GM19438 (cell line): ENCODE measurements at regions not wholly inside any gene's neighbourhood (a gene's known extent, or its start where the extent isn't known, plus 50 kb on each side); places are given as distances from the start of the nearest gene placed in this dataset.

Source experiments
- ATAC-seq: cut with Tn5 transposase; IDR thresholded peaks from one replicate; pipeline ENCODE4 v1.9.1; 2021; ENCODE audit warnings: low read depth; ENCODE audit not compliant: unreplicated experiment

DNA sequence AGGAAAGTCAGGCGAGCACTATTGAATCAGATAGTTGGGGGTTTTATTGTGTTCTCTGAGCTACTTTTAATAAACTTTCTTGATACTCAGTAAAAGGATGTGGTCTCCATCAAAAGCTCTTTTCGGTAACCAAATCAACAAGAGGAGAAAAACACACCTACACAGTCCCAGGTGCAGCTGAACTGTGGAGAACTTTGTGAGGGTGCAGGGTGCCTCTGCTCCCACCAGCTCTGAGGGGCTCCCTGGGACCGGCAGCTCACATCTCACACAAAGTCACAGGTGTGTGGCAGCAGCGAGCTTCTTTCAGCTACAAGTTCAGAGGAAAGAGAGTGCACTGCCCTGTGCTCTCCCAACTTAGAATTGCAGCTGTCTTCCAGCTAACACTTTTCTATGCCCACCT is 650.4 kb downstream of the RNF144A start:
- ATAC-seq, result no peak

DNA sequence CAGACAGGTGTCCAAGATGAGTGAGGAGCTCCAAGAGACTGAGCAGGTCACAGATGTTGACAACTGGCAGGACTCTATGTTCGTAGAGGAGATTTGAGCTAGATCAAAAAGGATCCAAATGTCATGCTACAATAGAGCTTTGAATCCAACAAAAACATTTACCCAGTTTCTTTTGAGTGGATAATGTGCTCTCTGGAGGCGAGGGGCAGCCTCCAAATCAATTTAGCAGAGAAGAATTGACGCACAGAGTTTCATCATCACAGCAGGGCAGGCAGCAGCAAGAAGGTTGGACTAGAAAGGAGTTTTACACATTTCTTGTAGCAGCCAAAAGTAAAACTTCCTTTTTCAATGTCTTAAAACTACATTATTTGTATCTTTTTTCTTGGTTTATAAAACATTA is 653.0 kb downstream of the RNF144A start:
- no peak for ATAC-seq

DNA sequence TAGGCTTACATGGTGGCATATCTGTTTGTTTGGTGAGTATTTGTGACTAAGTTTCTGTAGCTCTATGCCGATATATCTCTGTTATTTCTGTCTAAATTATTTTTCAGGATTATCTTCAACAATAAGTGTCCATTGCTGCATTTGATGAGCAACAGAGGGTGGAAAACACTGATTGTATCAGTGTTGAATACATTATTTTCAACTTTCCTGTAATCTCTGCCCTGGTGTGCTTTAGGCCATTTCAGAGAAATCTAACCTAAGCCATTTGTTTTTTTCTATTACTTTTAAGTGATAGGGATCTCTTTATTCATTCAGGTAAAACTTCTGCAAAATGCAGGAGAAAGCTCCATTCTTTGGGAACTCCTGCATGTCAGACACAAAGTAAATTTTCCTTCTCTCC is 654.5 kb downstream of the RNF144A start:
- ATAC-seq, result no peak

DNA sequence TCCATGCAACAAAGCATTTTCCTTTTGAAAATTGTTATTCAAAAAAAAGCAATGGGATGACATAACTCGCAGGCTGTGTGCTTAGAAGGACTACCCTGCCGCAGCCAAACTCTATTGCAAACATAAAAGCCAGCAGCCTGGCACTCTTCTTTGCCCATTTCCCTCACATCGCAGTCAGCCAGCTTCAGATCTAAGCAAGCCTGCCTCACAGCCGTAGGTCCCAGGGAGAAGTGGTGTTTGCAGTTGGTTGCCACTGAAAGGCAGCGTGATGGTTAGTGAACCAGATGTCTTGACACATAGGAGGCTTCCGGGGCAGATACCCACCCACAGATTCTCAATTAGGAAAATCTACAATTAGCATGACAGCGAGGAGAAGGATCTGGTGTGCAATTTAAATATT is 655.2 kb downstream of the RNF144A start:
- ATAC-seq, result no peak

DNA sequence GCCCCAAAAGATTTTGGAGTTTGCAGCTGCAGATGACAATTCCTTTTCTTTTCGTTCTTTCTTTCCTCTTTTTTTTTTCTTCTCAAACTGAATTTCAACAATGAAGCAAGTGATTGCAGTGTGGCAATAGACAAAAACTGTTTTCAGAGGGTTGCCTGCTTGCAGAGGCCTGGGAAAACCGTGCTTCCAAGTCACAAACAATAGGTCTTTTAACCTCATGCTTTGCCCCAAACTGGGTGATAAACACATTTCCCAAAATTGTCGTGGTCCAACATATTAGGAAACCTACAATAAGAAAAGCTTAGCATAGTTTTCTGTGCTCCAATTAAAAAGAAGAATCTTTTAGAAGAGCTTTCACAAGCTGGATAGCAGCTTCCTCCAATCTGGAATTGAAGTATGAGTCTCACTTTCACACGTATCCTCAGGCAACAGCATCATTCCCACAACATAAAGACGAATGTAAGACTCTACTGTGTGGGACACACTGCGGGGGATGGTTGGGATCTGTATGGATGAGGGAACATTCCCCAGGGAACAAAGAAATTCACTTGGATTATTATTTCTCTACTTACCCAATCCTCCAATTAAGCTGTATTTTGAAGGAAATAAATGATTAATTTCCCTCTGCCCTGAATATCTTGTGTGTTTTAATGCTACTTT is 656.1 kb downstream of the RNF144A start:
- no peak for ATAC-seq

DNA sequence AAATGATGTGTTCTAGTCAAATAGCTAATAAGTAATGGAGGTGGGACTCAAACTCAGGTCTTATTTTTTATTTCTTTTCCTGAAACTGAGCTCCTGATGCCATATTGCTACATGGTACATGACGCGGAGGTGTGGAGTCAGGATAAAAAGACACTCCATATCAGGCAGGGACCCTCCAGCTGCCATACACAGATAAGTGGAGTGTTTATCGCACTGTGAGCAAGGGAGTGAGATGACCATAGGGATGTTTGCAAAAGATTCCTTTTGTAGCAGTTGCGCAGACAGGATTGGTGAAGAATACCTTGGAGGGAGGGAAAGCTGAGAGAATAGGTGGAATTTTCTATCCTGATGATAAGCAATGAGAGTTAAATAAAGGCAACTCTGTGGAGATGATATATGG is 657.2 kb downstream of the RNF144A start:
- ATAC-seq, result no peak

DNA sequence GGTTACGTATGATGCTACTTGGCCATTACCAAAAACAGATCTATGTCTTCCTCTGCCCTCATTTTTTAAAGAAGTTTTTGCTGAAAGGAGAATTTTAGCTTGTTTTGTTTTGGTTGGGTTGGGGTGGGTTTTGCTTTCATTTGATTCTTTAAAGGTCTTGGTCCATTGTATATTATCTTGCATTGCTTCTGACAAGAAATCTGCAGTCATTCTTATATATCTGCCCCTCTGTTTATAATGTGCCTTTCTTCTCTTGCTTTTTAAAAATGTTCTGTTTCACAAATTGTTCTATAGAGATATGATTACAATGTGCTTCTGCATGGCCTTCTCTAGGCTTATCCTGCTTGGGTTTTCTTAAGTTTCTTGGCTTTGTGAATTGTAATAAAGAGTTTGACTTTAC is 660.6 kb downstream of the RNF144A start:
- no peak for ATAC-seq

DNA sequence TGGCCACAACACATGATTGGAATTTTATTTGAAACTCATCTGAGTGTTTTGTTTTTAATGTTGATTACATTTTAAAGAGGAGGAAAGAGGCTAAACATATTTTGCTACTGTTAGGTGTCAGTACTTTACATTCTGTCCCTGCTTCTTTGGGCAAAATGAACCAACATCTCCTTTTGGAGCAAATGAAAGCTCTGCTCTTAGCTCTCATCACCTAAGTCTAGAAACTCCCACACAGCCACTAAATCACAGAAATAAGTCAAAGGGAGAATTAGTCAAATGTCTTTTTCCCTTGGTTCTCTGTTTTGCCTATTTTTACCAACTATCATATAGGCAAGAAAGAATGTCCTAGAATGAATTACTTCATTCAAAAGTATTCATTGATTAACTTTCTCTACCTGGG is 666.8 kb downstream of the RNF144A start:
- ATAC-seq, result no peak

DNA sequence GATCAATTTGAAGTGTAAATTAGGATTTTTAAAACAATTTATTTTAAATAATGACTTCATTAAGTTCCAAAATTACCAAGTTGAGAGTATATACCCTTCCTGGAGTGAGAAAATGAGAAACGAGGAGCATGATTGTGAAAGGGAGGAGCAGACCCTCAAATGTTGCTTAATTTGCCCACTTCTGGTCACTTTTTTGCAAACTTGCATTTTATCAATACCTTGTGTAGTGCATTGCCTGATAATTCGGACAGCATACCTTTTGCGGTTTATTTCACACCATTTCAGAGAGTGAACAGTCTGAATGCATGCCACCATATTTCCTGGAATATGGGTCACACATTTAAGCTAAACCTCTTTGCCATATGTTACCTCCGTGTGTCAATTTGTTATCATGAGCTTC is 669.7 kb downstream of the RNF144A start:
- no peak for ATAC-seq

DNA sequence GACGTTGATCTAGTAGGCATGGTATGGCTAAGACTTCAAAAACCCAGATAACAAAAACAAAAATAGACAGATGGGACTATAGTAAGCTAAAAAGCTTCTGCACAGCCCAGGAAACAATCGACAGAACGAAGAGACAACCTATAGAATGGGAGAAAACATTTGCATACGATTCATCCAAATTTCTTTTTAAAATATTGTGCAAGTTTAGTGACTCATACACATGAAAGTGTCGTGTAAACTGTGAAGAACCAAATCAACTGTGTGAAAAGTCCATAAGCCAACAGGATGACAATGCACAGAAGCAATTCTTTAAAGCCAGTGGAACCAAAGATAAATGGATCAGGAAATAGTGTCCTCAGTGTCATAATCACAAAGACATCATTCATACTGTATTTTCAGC is 671.1 kb downstream of the RNF144A start:
- no peak for ATAC-seq

DNA sequence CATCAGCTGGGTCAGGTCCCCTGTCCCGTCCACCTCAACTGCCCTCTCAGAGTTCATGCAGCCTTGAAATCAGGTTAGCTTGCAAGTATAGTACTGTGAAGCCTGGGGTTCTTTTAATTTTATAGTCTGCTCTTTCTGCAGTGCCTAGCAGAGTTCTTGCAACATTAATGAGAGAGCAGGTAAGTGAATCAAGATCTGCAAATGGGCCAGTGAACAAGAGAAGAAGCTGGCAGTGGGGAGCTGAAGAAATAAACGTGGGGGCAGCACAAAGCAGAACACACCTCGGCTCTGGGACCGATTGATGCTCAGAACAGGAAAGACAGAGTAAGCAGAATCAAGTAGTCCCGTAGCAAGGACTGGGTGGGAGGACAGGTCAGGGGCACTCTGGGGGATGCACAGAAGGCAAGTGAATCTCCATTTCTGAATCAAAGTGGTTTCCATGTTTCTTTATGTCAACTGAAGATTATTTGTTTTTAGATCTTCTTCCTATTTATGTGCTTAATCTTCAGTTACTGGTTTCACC is 675.5 kb downstream of the RNF144A start:
- no peak for ATAC-seq

DNA sequence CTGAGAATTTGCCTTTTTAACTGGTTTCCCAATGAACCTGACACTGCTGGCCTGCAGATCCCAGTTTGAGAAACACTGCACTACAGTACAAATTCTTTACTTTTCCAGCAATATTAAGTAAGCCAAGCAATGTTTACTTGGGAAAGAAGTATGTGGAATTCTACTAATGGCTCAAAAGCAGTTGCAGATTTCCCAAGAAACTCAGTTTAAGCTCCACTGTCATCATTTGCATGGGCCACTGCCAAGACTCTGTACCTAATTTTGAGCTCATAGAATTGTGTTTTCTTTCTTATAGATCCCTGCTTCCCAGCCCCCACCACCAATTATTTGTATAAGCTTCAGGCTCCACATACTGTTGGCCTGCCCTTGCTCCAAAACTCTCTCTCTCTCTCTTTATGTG is 676.1 kb downstream of the RNF144A start:
- no peak for ATAC-seq

DNA sequence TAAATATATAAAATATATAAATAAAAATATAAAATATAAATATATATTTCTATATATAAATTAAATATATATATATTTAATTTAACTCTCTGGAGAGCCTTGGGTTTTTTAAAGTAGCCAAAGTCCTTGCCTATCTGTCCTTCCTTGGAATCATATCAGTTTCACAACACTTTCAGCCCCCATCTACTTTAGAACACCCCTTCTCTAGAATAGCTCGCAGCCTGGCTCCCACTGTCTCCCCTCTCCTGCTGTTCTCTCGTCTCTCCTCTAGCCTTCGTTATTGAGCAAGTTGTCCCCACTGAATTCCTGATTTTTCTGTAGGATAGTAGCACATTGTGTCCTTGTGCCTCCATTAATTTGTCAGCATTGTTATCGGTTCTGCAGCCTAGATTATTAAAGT is 677.0 kb downstream of the RNF144A start:
- no peak for ATAC-seq

DNA sequence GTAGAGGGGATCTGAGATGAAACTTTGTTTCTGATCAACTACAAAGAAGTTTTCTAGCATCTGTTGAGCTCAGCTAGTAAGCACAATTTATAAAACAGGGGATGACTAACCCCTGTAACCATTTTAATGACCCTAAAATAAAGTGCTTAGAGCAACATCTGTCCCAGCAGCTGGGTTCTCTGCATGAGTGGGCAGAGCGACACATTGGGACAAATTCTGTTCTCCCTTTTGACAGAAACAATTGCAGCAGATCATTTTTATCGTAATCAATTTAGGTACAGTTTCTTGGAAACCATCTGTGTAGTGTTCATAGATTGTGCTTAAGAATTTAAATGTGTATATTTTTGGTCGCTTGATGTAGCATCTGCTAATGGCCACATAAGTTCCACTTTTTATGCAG is 678.0 kb downstream of the RNF144A start:
- ATAC-seq, result no peak

DNA sequence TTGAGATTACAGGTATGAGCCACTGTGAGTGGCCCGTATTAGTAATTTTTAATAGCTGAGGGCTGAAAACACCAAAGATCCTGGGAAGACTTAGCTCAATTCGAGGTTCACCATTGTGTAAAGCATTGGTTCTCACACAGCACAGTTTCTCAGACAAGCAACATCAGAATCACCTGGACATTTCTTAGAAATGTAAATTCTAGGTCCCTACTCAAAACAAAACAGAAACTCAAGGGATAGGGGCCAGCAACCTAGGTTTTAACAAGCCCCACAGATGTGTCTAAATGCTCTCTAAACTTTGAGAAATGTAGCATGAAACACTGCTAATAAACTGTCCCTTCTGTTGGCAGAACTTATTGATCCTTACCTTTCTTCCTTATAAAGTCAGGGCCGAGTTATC is 681.2 kb downstream of the RNF144A start:
- ATAC-seq, result no peak

DNA sequence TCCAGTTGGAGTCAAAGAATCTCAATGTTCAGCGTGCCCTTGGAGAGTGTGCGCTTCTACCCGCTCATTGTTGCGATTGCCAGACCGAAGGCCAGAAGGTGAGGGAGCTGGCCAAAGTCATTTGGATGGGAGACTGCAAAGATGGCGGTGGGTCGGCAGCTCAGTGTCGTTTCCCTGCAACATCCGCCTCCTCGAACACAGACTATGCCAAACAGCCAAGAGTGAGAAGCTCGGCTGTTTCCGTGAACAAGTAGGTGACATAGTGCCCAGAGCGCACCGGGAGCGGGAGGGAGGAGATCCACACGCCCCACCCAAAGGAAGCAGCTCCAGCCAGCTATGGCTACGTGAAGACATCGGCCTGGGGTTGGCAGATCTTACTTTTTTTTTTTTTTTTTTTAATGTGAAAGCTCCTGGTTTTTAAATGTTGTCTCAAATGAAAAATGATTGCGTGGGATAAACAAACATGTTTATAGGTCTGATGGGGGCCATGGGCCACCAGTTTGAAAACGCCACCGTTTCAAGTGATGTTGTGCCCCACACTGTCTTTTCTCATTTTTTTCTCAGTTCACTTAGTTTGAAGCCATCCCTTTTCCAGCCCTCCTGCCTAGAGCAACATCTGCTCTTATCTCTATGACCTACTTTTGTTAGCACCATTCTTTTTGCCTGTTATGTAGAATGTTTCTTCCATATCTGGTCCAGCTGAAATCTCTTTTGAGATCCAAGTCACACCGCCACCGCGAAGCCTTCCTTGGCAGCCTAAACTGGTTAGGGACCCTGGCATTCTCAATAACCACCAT is 682.4 kb downstream of the RNF144A start:
- ATAC-seq, result no peak

DNA sequence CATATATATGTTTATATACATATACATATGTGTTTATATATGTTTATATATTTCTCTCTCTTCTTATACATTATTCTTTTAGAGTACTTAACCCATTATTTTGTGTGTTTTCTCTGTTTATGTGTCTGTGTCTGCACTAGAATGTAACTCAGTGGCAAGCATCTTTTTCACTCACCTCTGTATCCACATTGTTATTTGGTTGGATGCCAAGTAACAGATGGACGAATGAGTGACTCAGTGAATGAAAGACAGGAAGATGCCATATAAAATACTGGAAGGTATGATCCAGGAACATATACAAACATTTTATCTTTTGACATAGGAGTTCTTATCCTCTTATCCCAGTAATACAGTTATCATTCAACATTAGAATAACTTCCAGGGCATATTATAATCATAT is 684.8 kb downstream of the RNF144A start:
- ATAC-seq, result no peak

DNA sequence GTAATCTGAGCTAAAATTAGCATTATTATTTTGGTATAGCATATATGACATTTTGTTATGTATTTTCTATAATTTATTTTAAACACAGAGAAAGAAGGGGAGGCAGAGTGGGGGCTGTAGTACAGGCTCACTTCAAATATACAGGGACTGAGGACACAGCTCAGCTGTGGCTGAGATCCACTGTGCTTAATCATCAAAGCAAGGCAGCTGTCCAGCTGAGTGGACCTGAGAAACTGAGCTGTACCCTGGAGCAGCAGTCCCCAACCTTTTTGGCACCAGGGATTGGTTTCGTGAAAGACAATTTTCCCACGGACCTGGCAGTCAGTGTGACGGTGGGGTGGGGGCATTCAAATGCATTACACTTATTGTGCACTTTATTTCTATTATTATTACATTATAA is 687.2 kb downstream of the RNF144A start:
- ATAC-seq, result no peak

DNA sequence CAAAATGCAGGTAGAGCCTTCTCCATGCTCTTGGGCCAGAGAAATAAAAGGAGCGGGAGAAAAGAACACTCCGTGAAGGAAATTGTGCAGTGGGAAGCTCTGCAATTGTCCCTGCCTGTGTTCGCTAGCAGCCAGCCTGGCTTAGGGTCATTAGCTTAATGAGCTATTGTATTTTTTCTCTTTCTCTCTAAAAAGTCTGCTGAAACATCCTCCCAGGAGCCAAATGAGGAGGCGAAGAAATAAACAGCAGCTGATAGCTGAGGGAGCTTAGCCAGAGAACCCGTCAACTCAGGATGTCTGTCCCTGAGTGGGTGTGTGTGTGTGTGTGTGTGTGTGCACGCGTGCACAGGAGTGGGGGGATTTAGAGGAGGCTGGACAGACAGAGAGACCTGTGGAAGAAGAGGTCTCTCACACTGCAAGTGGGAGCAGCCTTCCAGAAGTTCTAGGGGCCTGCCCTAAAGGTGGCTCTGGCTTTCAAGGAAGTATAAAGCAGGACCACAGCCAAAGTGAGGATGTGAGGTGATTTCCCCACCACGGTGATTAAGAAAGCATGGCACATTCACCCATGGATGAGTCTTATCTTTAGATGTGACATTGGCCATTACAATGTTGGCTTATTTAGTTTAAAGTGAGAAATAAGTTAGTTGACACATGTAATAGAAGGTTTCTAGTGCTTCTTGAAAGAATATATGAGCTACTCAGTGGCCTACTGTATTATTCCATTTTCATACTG is 690.4 kb downstream of the RNF144A start:
- ATAC-seq, result no peak

DNA sequence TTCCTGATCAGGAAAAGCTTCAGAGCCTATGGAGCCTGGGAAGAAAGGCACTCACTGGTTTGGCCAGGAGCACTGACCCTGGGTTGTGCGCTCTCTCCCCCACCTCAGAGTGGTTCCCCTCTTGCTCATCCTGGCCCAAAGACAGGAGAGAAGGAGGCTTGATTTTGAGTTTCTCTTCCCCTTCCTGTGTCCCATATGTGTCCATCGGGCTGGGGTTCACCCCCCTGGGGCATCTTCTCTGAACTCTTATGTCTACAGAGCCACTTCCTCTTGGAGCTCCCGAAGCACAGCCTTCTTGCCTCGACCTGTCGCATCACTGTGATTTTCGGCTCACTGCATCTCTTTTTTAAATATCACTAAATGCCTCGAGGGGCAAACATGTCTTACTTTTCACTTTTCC is 692.3 kb downstream of the RNF144A start:
- ATAC-seq, result no peak

DNA sequence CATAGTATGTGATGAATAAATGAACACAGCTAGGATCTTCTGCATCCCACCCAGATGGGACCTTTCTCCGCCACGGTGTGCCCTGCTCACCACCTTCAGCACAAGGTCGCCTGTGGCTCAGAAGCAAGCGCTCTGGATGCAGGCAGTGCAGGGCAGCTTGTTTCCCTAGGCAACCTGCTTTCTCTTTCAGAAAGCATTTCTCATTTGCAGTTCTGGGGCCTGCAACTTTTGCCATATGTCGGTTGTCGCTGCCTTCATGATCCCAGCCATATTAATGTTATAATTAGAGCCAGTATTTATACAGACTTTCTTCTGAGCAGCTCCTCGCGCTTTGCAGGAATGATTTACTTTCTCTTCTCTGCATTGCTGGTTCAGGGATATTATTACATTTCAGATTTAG is 692.8 kb downstream of the RNF144A start:
- ATAC-seq, result no peak

DNA sequence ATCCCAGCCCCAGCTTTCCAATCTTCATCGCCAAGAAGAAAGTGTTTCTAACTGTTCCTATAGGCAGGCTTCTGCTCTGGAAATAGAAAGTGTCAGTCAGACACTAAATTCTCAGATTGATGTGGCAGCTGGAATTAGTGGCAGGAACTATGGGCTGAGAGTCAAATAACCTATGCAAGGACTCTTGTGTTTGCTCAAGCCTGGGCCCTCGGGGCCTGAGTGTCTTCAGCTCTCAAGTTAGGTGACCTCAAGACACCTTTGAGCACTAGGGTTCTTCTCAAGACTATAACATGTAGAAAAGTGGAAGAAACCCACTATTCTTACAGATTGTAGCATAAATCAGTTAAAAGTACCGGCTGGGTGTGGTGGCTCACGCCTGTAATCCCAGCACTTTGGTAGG is 694.5 kb downstream of the RNF144A start:
- ATAC-seq, result no peak
